Stimulated activated CD4-positive, alpha-beta T cell treated with anti-CD3 and anti-CD28 coated beads, Interleukin-12 subunit alpha, Interleukin-12 subunit beta, amount 100 ng/mL, for 48 hours (primary cell): ENCODE measurements at regions not wholly inside any gene's neighbourhood (a gene's known extent, or its start where the extent isn't known, plus 50 kb on each side); places are given as distances from the start of the nearest gene placed in this dataset.

Experiments used
- DNase-seq, 3 donors: peaks; one replicate each; pipeline ENCODE4 v3.0.0-alpha.2; 2020; ENCODE audit warnings: low read depth in 2 of 3, low spot score in 1 of 3

GRCh38 chr21:24823247-24823646, 784.0 kb downstream of the MRPL39 start:
- DNase-seq = no peak

DNA sequence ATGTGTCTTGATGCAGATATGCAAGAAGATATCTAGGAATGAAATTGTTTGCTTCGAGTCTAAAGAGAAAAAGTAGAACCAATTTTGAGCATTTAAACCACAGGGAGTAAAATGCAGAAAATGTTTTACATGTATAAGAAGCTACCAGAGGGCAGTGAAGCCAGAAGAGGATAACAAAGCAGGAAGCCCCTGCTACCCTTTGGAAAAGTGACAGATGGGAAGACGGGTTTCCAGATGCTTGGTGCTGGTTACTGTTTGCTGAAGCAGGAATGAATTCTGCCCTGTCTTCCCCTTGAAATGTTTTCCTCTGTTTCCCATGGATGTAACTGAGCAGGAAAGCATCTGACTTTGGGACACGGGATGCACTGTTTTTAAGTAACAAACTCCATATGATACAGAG, 822.2 kb downstream of the MRPL39 start:
- DNase-seq = no peak

DNA sequence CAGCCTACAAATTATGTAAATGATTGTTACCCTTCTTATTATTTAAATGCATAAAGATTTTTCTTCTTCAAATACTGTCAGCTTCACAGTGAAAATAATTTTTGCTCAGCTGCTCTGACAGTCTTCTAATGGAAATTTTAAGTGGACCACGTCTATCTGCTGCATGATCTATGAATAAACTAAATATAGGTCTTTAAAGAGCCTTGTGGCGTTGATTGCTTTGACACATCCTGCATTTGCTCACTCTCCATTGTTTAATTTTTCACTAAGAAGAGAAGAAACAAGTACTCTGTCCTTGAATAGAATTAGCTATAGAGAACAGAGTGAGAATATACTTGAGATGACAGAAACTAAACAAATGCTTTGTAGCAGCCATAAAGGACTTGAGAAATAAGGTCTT, 826.1 kb downstream of the MRPL39 start:
- DNase-seq = no peak

- no peak for DNase-seq
These were observed 847.8 kb downstream of the MRPL39 start for GRCh38 chr21:24759348-24760075.

DNA sequence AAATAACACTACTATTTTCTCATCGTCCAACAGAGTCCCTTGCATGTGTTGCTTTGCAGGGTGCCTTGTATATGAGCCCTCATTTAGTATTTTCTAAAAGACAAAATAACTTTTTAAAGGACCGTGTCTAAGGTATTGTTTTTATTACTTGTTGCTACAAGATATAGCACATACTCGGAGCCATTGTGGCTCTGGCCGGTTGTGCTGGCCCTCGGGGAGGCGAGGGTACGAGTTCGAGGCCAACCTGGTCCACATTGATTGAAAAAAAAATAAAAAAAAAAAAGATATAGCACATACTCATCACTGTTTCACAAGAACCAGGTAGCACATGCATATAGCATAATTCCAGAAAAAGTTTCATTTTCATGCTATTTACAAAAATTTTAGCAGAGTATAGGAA, 869.2 kb downstream of the MRPL39 start:
- no peak for DNase-seq

DNA sequence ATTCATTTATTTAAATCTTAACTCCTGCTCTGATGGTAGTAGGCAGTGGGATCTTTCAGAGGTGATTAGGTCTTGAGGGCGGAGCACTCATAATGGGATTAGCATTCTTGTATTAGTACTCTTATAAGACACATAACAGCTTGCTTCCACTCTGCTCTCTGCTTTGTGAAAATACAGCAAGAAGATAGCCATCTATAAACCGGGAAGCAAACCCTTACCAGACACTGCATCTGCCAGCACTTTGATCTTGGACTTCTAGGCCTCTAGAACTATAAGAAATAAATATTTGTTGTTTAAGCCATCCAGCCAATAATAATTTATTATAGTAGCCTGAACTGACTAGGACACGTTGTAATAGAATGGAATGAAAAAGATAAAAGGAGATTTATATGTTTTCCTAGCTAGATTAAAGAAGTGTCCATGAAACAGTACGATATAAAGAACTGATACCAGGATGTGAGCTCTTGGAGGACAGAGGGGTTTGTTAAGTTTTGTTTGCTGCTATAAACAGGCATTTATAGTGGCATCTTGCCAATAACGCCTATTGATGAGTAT, 869.9 kb downstream of the MRPL39 start:
- DNase-seq = no peak

GRCh38 chr21:24730661-24731060, 876.6 kb downstream of the MRPL39 start:
- no peak for DNase-seq

- DNase-seq = no peak
These were observed 877.7 kb downstream of the MRPL39 start for GRCh38 chr21:24729568-24729967.

- DNase-seq = no peak
These were observed 879.4 kb downstream of the MRPL39 start for GRCh38 chr21:24727803-24728440.

DNA sequence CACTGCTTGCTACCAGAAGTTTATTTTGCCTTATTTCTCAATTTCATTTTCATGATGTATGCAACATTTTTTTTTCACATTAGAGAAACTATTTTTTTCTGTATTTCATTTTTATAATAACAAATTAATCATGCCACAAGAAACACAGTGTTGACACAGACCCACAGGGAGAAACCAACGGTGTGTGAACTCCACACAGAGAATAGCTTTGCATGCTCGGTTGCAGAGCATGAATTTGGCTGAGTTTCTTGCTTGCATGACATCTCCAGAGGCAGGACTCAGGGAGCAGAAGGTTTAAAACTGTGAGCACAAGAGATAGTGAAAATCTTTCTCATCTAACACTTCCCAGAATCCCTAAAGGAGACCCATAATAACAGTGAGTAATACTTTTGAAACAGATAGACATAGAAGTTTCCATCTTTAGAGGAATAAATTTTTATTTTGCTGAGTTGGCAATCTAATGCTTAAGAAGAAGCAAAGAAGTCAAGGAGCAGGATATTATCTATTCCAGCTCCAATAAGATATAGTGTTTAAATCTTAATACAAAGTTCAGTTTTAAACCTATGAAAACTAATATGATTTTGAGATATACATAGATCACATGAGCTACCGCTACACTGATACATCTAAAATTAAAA, 890.9 kb downstream of the MRPL39 start:
- DNase-seq = no peak

GRCh38 chr21:24714646-24715200, 892.6 kb downstream of the MRPL39 start:
- no peak for DNase-seq

GRCh38 chr21:24705201-24705600, 902.1 kb downstream of the MRPL39 start:
- DNase-seq = no peak

- DNase-seq = no peak
These were observed 913.5 kb downstream of the MRPL39 start for GRCh38 chr21:24693779-24694178.

- no peak for DNase-seq
These were observed 925.8 kb downstream of the MRPL39 start for GRCh38 chr21:24681456-24681855.

GRCh38 chr21:24671901-24672300, 935.4 kb downstream of the MRPL39 start:
- no peak for DNase-seq

DNA sequence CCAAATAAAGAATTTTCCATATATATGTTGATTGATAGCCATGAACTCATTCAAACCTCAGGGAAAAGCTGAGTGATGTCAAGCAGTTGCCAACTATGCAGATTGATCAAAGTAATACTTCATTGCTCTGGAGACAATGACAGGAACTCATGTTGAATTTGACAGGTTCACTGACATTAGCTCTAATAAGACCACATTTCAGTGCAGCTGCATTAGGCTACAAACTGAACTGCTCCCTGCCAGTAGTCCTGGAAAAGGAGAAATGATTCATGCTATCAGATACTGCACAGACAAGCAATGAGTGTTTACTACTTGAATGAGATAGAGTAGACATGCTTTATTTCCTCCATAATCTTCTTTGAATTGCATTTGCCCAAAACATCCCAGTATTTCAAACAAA, 948.4 kb downstream of the MRPL39 start:
- DNase-seq = no peak

GRCh38 chr21:24658026-24658425, 949.3 kb downstream of the MRPL39 start:
- no peak for DNase-seq

GRCh38 chr21:24649691-24650090, 957.6 kb downstream of the MRPL39 start:
- DNase-seq = no peak

GRCh38 chr21:24636696-24637095, 970.6 kb downstream of the MRPL39 start:
- DNase-seq = no peak

DNA sequence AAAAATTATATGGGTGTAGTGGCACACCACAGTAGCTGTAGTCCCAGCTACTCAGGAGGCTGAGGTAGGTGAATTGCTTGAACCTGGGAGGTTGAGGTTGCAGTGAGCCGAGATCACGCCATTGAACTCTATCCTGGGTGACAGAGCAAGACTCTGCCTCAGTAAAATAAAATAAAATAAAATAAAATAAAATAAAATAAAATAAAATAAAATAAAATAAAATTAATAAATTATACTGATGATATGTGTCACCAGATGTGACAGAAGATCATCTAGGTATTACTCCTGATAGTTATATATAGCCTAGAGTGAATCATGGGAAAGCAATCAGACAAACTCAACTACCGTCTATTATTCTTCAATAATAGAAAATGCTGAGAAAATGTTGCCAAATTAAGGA, 972.5 kb downstream of the MRPL39 start:
- DNase-seq = no peak

DNA sequence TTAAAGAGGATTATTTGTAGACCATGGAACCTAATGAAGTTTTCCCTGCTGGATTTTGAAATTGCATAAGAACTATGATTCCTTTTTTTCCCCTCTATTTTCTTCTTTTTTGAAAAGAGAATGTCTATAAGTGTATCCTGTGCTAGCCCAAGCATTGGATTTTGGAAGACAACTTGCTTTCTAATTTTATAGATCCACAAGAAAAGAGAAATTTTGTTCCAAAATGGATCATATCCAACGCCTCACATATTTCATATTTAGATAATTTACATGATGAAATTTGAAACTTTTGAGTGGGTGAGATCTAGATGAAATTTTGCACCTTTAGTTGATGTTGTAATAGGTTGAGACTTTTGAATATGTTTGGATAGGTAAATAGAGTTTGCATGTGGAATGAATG, 978.7 kb downstream of the MRPL39 start:
- no peak for DNase-seq

GRCh38 chr21:24628046-24628445, 979.2 kb downstream of the MRPL39 start:
- no peak for DNase-seq
